ENCODE measurements at regions not wholly inside any gene's neighbourhood (a gene's known extent, or its start where the extent isn't known, plus 50 kb on each side); places are given as distances from the start of the nearest gene placed in this dataset.

GRCh38 chr4:134308910-134309309, 107.3 kb upstream of the PABPC4L start:
- TF ChIP-seq POLR2A (IDR thresholded peaks at IDR 0.05; ENCODE audit: low read length) (no peak), GATA1 (IDR thresholded peaks at IDR 0.05; ENCODE audit: low read depth, low read length) (no peak)
